ENCODE measurements at regions not wholly inside any gene's neighbourhood (a gene's known extent, or its start where the extent isn't known, plus 50 kb on each side); places are given as distances from the start of the nearest gene placed in this dataset.

DNA sequence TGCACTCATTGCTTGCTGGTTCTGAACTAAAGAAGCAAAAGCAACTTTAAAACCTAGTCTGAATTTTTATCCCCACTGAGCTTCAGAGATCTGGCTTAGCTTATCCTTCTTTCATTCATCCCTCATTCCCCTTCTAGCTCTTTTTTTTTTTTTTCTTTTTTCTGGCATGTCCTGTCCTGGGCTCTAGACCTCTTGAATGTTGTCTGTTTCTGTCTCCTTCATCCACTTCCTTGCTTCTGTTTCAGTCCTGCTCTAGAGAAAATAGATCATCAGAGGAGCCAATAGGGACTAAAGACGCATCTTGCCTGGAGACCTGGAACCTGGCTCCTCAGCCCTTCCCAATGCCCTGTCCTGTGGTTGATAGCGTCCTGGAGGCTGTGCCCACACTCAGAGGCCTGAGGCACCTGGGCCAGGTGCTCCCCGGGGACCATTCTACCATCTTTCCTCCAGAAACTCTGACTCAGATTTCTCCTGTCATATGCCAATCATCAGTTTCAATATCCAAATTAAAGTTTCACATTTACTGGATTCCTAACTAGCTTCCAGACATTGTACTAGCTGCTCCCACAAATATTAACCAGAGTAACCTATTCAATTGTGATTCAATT, 115.7 kb upstream of the GATB start (continued):
- TF ChIP-seq, protein P1, sequence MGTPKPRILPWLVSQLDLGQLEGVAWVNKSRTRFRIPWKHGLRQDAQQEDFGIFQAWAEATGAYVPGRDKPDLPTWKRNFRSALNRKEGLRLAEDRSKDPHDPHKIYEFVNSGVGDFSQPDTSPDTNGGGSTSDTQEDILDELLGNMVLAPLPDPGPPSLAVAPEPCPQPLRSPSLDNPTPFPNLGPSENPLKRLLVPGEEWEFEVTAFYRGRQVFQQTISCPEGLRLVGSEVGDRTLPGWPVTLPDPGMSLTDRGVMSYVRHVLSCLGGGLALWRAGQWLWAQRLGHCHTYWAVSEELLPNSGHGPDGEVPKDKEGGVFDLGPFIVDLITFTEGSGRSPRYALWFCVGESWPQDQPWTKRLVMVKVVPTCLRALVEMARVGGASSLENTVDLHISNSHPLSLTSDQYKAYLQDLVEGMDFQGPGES (IDR thresholded peaks at IDR 0.05), result no peak
- no peak for TF ChIP-seq IKZF2 (IDR thresholded peaks at IDR 0.05)
- TF ChIP-seq, protein P2, sequence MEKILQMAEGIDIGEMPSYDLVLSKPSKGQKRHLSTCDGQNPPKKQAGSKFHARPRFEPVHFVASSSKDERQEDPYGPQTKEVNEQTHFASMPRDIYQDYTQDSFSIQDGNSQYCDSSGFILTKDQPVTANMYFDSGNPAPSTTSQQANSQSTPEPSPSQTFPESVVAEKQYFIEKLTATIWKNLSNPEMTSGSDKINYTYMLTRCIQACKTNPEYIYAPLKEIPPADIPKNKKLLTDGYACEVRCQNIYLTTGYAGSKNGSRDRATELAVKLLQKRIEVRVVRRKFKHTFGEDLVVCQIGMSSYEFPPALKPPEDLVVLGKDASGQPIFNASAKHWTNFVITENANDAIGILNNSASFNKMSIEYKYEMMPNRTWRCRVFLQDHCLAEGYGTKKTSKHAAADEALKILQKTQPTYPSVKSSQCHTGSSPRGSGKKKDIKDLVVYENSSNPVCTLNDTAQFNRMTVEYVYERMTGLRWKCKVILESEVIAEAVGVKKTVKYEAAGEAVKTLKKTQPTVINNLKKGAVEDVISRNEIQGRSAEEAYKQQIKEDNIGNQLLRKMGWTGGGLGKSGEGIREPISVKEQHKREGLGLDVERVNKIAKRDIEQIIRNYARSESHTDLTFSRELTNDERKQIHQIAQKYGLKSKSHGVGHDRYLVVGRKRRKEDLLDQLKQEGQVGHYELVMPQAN (conservative IDR thresholded peaks at IDR 0.05), result no peak
- TF ChIP-seq HCFC1 (IDR thresholded peaks at IDR 0.05; ENCODE audit: low read length), result no peak
- no peak for TF ChIP-seq HDAC6 (IDR thresholded peaks at IDR 0.05; ENCODE audit: unreplicated experiment)
- TF ChIP-seq, protein P3, sequence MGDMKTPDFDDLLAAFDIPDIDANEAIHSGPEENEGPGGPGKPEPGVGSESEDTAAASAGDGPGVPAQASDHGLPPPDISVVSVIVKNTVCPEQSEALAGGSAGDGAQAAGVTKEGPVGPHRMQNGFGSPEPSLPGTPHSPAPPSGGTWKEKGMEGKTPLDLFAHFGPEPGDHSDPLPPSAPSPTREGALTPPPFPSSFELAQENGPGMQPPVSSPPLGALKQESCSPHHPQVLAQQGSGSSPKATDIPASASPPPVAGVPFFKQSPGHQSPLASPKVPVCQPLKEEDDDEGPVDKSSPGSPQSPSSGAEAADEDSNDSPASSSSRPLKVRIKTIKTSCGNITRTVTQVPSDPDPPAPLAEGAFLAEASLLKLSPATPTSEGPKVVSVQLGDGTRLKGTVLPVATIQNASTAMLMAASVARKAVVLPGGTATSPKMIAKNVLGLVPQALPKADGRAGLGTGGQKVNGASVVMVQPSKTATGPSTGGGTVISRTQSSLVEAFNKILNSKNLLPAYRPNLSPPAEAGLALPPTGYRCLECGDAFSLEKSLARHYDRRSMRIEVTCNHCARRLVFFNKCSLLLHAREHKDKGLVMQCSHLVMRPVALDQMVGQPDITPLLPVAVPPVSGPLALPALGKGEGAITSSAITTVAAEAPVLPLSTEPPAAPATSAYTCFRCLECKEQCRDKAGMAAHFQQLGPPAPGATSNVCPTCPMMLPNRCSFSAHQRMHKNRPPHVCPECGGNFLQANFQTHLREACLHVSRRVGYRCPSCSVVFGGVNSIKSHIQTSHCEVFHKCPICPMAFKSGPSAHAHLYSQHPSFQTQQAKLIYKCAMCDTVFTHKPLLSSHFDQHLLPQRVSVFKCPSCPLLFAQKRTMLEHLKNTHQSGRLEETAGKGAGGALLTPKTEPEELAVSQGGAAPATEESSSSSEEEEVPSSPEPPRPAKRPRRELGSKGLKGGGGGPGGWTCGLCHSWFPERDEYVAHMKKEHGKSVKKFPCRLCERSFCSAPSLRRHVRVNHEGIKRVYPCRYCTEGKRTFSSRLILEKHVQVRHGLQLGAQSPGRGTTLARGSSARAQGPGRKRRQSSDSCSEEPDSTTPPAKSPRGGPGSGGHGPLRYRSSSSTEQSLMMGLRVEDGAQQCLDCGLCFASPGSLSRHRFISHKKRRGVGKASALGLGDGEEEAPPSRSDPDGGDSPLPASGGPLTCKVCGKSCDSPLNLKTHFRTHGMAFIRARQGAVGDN (IDR thresholded peaks at IDR 0.05), result no peak
- no peak for TF ChIP-seq ZNF622 (IDR thresholded peaks at IDR 0.05)
- no peak for TF ChIP-seq YY1 (IDR thresholded peaks at IDR 0.05; ENCODE audit: low read depth, low read length)

All from GM12878 (cell line).